ENCODE measurements at regions not wholly inside any gene's neighbourhood (a gene's known extent, or its start where the extent isn't known, plus 50 kb on each side); places are given as distances from the start of the nearest gene placed in this dataset.

DNA sequence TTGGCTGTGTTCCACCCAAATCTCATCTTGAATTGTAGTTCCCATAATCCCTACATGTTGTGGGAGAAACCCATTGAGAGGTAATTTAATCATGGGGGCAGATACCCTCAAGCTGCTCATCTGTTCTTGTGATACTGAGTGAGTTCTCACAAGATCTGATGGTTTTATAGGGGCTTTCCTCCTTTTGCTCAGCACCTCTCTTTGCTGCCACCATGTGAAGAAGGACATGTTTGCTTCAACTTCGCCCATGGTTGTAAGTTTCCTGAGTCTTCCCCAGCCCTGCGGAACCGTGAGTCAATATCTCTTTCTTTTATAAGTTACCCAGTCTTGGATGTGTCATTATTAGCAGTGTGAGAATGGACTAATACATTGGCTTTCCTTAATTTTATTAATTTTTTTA is 527.8 kb downstream of the MDFIC start:
- DNase-seq = no peak

DNA sequence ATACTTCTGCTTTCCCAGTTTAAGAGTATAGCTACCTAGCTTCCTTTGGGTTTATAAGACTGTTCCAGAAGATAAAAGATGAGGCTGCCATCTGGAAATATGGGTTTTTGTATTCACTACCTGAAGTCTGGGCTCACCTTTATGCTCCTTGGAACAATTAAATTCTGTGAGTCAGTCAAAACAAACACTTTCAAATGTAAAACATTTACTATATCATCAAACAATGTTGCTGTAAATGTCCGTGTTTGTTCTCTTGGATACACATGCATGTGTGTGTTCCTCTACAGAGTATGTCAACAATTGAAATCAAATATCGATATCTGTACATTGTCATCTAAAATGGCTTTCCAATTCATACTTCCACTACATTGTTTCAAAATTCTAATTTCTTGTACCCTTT is 525.6 kb downstream of the MDFIC start:
- DNase-seq = no peak

DNA sequence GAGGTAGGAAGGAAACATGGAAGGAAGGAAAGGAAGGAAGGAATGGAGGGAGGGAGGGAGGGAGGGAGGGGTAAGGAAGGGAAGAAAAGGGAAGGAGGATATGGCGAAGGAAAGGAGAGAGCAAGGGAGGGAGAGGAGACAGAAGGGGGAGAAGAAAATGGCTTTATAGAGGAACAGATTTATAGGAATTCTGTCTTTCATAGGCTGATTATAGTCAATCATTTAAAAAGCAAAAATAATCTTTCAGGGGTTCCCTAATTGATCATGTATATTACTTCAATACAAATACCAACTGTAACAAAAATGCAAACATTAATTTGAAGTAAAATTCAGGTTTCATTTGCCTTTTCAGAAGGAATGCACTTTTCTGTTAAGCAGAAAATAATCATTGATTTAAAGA is 519.1 kb downstream of the MDFIC start:
- DNase-seq = no peak

DNA sequence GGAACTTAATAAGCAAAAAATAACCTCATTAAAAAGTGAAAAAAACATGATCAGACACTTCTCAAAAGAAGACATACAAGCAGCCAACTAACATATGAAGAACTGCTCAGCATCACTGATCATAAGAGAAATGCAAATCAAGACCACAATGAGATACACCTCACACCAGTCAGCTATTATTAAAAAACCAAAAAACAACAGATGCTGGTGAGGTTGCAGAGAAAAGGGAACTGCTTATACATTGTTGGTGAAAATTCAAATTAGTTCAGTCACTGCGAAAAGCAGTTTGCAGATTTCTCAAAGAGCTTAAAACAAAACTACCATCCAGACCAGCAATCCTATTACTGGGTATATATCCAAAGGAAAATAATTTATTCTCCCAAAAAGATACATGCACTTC is 513.3 kb downstream of the MDFIC start:
- DNase-seq = no peak

DNA sequence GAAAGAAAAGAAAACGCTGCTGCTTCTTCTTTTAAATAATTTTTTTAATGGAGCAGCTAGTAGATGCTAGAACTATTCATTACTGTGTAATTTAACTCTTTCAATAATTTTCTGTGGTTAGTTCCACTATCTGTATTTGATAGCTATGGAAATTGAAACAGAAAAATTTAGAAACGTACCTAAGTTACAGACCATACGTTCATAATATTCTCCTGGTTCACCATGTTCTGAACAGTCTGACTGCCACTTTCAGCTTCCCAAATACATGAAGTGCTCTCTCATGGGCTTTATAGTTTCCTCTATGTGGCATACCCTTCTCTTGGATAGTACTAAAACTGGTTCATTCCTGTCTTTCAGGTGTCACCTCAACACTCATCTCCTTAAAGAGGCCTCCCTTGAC is 508.0 kb downstream of the MDFIC start:
- no peak for DNase-seq

DNA sequence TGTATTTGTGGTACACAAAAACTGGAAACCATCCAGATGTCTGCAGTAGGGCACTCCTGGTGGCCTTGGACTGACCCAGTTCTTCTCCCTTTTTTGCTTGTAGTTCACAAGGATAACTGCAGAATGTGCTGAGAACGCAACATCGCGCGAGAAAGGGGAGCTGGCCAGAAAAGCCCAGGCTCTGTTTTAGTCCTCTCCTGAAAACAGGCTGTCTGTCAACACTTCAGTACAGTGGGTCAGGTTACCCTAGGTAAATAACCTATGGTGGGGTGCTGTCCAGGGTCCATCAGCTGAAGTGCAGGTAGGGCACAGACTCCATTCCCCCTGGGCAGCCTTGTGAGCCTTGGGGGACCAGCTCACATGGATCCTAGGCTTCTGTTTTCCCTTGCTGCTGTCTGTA is 495.8 kb downstream of the MDFIC start:
- DNase-seq = no peak

DNA sequence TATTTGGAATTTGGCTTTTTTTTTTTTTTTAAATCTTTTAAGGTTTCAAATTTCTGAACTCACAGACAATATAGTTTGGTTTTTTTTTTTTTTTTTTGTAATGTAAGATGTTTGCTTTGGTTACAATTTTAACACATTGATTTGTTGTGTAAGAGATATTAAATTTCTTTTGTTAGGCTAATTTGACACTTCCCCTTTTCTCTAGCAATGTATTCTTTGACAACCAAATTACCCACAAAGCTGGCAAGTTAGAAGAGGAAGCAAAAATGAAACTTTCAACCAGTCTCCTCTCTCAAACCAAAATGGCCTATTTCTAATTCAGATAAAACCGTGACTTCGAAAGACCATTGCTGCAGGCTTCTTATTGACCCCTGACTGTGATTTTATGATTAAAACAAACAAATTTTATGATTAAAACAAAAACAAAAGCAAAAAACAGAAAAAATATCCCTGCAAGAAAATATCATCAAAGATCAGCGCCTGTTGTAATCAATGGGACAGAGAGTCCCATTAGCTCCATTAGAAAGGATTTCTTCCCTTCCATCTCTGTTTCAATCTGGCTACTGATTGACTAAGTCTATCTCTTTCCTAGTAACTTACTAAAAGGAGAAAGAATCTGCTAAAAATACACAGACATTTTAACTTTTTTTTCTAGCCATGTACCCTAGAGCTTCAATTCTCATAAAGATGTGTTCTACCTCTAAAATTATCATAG is 489.2 kb downstream of the MDFIC start:
- no peak for DNase-seq

DNA sequence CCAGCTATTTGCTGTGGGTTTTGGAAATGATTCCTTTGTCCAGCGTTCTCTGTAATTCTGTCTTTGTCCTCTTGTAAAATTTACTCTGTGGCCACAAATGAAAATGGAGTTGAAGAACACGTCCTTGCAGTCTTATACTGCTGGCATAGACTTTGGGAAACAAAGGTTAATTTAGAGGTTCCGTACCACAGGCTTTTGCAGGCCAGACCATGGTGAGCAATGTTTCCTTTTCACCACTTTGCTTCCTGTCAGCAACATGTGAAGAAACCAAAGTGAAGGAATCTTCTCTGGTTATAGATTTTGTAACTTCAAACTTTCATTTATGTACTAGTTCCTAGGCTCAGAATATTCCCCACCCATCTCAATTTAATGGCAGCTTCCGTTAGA is 488.5 kb downstream of the MDFIC start:
- no peak for DNase-seq

DNA sequence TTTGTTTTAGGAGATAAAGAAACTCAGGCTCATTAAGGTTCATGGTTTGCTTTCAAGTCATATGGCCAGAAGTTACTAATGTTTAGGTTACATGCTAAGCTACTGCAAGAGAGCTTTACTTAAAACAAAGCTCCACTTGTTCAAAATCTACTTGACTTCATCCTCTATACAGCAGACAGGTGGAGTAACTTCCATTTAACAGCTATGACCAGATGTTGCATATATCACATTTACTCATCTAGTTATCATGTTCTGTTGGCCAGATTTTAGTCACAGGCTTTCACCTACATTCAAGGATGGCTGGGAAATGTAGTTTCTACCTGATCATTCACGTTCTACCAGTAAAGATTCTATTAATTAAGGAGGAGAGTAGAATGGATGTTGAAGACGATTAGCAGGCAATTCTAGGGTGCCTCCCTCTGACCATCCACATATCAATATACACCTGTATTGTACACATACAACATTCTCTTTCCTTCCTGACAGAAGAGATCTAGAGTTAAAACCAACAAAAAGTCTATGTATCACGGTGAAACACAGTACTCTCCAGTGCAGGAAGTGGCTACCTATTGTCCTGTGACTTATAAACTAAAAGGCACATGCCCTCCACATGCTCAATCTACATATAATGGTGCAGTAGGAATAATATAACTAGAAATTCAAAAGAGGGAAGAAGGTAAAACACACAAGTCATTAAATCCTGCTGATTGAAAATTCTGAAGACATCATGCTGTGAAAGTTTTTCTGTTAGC is 488.0 kb downstream of the MDFIC start:
- DNase-seq = no peak

DNA sequence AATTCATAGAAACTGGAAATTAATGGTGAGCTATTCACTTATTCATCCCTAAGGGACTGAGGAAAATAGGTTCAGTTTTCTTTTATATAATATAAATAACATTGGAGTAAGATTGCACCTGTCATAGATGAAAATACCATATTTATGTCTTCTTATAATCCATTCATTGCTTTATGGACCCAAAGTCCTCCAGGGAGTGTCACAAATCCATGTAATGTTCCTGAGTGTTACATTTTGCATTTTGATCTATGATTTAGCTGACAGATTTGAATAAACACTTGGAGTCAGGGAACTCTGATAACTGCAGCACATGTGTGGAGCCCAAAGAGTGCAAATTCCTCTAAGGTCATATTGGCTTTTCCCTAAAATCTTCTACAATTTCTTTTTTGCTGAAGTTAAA is 484.3 kb downstream of the MDFIC start:
- no peak for DNase-seq

DNA sequence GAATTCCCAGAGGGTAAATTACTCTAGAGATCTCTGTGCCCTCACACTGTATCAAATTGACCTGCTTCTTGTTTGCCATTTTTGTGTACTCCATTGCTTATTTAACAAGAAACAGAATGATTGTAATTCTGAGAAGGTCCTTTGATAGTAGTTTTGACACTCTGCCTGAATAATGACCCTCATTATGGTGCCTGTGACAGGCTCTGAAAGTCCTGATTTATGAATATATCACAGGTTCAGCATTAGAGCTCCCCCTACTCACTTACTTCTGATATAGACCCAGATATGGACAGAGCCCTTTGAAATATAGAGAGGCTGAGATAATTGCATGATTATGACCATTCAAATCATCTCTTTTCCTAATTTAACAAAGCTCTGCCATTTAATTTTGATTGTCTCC is 465.2 kb downstream of the MDFIC start:
- no peak for DNase-seq

DNA sequence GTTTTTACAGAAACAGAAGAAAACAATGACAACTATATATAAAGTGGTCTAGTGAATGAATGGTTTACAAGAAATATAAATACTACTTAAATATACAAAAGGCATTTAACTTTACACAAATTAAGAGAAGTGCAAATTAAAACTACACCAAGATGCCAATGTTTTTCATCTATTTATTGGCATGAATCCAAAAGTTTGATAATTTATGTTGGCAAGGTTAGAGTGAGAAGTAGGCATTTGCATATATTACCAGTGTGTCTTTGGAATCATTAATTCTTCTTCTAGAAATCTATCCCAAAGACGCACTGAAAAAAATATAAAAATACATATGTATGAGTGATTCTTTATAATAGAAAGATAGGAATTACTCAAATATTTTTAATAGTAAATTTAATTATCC is 457.4 kb downstream of the MDFIC start:
- no peak for DNase-seq

DNA sequence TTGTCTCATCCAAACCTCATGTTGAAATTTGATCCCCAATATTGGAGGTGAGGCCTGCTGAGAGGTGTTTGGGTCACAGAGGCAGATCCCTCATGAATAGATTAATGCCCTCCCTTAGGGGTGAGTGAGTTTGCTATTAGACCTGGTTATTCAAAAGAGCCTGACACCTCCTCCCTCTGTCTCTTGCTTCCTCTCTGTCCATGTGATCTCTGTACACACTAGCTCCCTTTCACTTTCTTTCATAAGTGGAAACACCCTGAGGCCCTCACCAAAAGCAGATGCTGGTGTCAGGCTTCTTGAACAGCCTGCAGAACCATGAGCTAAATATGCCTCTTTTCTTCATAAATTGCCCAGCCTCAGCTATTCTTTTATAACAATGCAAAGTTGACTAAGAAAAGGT is 447.1 kb downstream of the MDFIC start:
- no peak for DNase-seq

DNA sequence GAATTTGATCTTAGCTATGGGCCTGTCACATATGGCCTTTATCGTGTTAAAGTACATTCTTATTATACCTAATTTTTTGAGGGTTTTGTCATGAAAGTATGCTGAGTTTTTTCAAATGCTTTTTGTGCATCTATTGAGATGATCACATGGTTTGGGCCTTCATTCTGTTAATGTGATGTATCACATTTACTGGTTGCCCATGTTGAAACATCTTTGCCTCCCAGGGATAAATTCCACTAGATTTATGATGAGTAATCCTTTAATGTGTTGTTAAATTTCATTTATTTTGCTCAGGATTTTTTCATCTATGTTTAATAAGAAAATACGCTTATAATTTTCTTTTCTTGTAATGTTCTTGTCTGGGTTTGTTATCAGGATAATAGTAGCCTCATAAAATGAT is 442.0 kb downstream of the MDFIC start:
- no peak for DNase-seq

DNA sequence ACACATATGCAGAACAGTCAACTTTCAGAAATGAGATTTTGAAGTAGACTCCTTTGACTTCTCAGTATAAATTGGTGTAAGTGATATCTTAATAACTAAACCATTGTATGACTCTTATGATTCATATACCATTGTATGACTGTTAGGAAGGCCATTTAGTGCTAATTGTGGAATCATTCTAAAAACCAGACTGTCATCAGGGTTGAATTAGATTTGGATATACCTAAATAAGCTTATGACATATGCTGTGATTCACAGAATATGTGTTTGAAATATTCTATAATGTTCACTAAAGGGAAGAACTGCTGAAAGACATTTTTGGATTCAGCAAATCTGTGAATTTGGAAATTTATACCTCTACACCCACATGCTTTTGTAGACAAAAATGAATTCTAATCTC is 438.1 kb downstream of the MDFIC start:
- no peak for DNase-seq

DNA sequence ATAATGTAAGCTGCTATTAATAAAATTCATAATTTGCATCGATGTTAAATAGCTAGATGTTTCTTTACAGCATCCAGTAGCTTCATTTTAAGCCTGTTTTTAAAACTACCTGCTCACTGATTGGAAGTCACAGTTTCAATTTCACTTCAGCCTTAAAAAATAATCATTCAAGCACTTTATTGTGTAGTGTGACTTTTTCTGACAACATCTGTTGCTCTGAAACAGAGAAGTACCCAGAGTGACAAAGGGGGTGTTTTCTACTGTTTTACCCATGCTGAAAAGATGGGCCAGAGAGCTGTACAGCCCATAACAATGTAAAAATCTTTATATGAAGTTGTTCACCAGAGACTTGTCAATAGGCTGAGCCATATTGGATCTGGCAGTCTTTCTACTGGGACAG is 437.2 kb downstream of the MDFIC start:
- DNase-seq = no peak

DNA sequence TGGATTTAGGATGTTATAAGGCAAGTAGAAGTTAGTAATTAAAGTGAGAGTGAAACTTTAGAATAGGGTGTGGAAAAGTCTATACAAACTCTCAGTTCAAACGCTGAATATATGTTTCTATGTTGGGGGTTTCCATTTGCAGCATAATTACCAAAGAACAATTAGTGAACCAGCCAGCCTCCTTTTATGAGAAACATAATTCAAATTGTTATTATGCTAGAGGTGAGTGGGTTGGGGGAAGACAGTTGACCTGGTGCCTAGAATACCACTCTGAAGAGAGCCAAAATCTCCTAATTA is 435.8 kb downstream of the MDFIC start:
- DNase-seq = no peak

DNA sequence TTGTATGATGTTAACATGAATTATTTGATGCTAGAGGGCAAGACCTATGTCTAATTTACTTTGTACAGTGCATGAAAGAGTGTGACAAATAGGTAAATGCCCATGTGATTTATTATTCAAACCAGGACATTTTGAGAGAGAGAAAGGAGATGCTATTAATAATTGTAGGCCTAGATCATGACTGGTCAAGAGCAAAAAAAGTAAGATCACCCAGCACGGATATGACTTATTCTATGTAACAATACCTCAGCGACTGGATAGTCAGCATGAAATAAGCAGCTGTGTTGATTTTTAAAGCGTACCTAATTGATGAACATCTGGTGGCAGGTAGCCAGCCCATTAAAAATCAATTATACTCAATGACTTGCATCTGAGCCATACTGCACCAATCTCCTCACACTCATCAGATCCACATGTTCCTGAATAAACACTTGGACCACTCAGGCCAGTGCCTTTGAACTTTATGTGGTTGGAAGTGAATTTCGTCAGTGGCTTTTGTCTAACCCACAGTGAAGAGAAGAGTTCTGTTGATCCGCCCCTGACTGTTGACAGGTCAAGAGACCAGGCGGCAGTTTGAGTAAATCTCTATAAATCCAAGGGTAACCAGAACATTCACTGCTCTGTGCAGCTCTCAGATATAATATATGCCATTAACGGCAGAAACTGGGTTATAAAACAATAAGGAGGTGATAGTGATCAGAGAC is 435.3 kb downstream of the MDFIC start:
- DNase-seq = no peak

DNA sequence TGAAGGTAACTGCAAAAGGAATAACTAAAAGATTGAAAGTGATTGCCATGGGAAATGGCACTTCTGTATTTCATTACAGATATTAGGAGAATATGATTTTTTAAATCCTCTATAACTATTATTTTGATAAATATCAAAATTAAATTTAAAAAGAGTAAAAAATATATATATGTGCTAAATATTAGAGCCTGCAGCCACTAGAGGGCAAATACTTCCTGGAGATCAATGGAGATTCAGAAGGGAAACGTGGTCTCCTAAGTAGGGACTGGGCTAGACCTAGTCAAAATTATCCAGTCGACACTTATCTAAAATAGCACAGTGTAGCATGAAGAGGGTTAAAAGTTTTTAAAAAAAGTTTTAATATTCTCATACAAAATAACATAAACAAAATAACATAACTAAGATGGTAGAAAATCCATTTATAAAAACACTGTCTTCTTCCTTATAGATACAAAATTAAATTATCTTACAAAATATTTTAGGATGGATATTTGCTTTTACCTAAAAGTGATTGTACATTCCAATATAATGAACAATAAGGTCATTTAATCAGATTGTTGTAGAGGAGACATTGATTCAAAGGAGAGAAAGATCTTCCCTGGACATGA is 434.3 kb downstream of the MDFIC start:
- DNase-seq = peak; percentile 9

DNA sequence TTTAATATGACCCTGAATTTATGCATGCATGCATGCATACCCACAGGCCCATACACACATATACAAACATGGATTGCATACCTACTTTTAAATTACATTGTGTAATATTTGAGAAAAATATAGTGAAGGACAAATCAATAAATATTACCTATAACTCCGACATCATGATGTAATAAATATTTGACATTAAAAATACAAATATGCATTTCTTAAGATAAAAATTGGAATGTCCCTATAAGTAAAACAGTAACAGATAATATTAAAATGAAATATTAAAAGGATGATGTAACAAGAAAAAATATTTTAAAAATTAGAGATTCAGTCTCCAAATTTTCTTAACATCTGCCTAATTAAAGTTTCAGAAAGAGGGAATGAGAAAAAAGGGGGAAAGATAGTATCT is 433.0 kb downstream of the MDFIC start:
- no peak for DNase-seq

DNA sequence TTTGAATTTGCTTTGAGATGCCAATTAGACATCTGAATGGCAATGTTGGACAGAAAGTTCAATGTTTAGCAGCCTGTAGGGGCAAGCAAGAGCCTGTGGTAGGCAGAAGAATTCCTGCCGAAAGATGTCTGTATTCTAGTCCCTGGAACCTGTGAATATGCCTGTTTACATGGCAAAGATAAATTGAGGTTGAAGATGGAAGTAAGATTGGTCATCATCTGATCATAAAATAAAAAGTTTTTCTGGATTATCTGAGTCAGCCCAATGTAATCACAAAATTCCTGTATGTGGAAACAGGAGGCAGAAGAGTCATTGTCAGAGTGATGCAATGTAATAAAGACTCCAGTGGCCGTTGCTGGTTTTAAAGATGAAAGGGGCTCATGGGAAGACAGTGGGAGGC is 430.5 kb downstream of the MDFIC start:
- DNase-seq = no peak

DNA sequence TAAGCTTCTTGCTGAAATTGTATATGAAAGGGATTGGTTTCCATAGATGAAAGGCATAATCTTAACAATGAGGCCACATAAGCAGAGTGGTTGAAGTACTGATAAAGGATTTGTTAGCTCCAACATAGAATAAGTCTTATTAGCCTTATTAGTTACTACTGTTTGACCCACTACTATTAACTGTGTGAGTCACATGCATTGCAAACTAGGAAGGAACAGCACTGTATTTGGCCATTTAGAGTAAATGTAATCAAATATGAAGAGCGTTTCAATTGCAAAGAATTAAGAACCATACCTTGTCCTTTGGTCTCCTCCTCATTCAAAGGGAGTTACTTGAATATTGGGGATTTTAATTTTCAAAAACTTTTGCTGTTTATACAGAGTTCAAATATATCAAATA is 428.9 kb downstream of the MDFIC start:
- DNase-seq = no peak

DNA sequence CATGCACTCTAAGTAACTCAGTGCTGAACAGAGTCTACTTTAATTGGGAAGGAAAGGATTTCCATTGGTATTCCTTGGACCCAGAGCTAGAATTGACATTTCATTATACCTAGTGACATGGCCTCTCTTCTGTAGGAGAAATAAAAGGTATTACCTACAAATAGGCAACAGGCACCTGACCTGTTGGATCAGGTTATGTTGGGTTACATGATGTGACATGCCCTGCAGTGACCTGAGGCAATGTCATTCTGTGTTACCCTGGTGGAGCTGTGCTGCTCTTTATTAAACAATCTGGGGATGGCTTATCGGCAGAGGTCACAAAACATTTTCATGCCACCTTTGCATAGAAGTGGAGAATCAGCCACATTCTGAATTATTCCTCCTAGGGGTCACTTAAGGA is 427.7 kb downstream of the MDFIC start:
- no peak for DNase-seq

DNA sequence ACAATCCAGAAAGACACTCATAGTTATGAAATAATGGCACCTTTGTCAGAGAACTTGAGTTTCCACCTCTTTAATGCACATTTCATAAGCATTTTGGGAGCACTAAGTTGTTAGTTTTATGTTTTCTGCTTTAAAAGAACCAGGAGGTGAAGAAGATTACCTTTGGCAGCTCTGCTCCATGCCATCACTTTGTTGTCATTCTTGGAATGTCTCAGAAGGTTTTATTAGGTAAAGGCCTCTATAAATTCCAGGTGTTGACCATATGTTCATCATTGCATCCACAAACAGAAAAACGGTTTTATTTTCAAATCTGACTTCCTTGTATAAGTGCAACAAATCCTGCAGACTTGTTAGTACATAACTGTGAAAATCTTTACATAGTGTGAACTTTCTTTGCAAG is 424.8 kb downstream of the MDFIC start:
- no peak for DNase-seq
